Esophagus squamous epithelium (tissue), 4 donors: ENCODE measurements at regions not wholly inside any gene's neighbourhood (a gene's known extent, or its start where the extent isn't known, plus 50 kb on each side); places are given as distances from the start of the nearest gene placed in this dataset.

ENCODE experiments used
- CTCF ChIP-seq, 6 experiments: fragments of 450-650 bp in 4 of 6; fragments of 200-600 bp in 2 of 6; sonication (generic) in 2 of 6; IDR thresholded peaks; one replicate each; pipeline ENCODE4 v1.5.1; 2016 to 2019; ENCODE audit warnings: antibody characterized with exemption in 6 of 6, mild to moderate bottlenecking in 4 of 6, moderate library complexity in 4 of 6
- POLR2A ChIP-seq, 4 donors: fragments of 450-650 bp; IDR thresholded peaks; one replicate each; pipeline ENCODE4 v1.6.1; 2017; ENCODE audit warnings: antibody characterized with exemption in 4 of 4, mild to moderate bottlenecking in 4 of 4, moderate library complexity in 3 of 4

- TF ChIP-seq CTCF (IDR thresholded peaks at IDR 0.05): no peak
- no peak for TF ChIP-seq POLR2A (IDR thresholded peaks at IDR 0.05)
Measured at GRCh38 chr12:28059668-28060067, 87.1 kb upstream of the PTHLH start.
